Kidney (tissue), 13 donors: ENCODE measurements at regions not wholly inside any gene's neighbourhood (a gene's known extent, or its start where the extent isn't known, plus 50 kb on each side); places are given as distances from the start of the nearest gene placed in this dataset.

Source experiments
- DNase-seq, 5 donors: peaks; one replicate each; pipeline ENCODE4 v3.0.0-alpha.2; 2013 to 2020
- FAIRE-seq: peaks from 2 replicates; lab custom pipeline; 2012; peaks lifted over from hg19 to GRCh38; lab: Jason Lieb, UNC
- H3K27ac ChIP-seq, 2 donors: one replicate each; pipeline ENCODE4 v1.7.0; 2013; ENCODE audit warnings: low read depth in 2 of 2, low read length in 2 of 2, inconsistent platforms in 1 of 2
- H3K27me3 ChIP-seq: one replicate; pipeline ENCODE4 v1.7.1; 2013; ENCODE audit warnings: low read length, inconsistent platforms; ENCODE audit not compliant: control insufficient read depth, insufficient read depth
- H3K36me3 ChIP-seq, 3 donors: one replicate each; pipeline versions ENCODE4 v1.7.0 to v1.7.1; 2013; ENCODE audit warnings: low read length in 3 of 3, control low read depth in 1 of 3, inconsistent platforms in 1 of 3; ENCODE audit not compliant: insufficient read depth in 3 of 3, control insufficient read depth in 2 of 3
- H3K4me1 ChIP-seq, 3 donors: one replicate each; pipeline versions ENCODE4 v1.7.0 to v1.7.1; 2013; ENCODE audit warnings: low read length in 3 of 3, inconsistent platforms in 1 of 3, low read depth in 1 of 3; ENCODE audit not compliant: control insufficient read depth in 2 of 3, insufficient read depth in 2 of 3
- H3K4me3 ChIP-seq, 3 donors: one replicate each; pipeline versions ENCODE4 v1.7.0 to v1.8.1; 2013; ENCODE audit warnings: low read length in 3 of 3, control low read depth in 1 of 3, inconsistent platforms in 1 of 3
- H3K9ac ChIP-seq, 3 donors: one replicate each; pipeline versions ENCODE4 v1.7.0 to v1.7.1; 2013; ENCODE audit warnings: low read length in 3 of 3, control low read depth in 1 of 3, inconsistent platforms in 1 of 3
- H3K9me3 ChIP-seq, 3 donors: one replicate each; pipeline versions ENCODE4 v1.7.0 to v1.7.1; 2013; ENCODE audit warnings: low read length in 3 of 3, control low read depth in 1 of 3, inconsistent platforms in 1 of 3; ENCODE audit not compliant: control insufficient read depth in 2 of 3, insufficient read depth in 1 of 3
- CTCF ChIP-seq: IDR thresholded peaks from 3 replicates; pipeline ENCODE4 v1.5.1; 2012; ENCODE audit warnings: mild to moderate bottlenecking, moderate library complexity, borderline replicate concordance; ENCODE audit not compliant: insufficient read depth; ENCODE audit errors: extremely low read depth
- intact Hi-C: fragments of 100-400 bp; cut with DNase I; formaldehyde crosslinking; loops from one replicate; pipeline ENCODE4 v1.11.1; 2022
- donor health status: control.
- donor health status: control.
- donor health status: control.
- donor health status: control.
- donor health status: control.
- donor health status: DM: yes; HTN: yes; CAD: no.
- donor health status: Normal renal cell carcinoma (clear cell type).

- no peaks in the 10 kb centered on the region for H3K27me3 ChIP-seq
- no peak for DNase-seq
- intact Hi-C loops: no loop called here
- H3K4me1 ChIP-seq: peaks cover 0 to 4% (median 4%) of the 10 kb centered on the region in 3 donors
- H3K9ac ChIP-seq: no peak overlapping the region
- H3K27ac ChIP-seq: no peak overlapping the region
- no peaks in the 10 kb centered on the region for H3K9me3 ChIP-seq
- no peak for FAIRE-seq
- H3K4me3 ChIP-seq: no peak overlapping the region
- TF ChIP-seq CTCF: no peak
- no peaks in the 10 kb centered on the region for H3K36me3 ChIP-seq
Observed at GRCh38 chr3:72401005-72401545, 447.2 kb downstream of the SHQ1 start.

- Histone ChIP-seq H3K36me3 (no peaks in the 10 kb centered on the region), H3K9me3 (no peaks in the 10 kb centered on the region)
Observed at GRCh38 chr3:72398781-72399180, 449.5 kb downstream of the SHQ1 start.

GRCh38 chr3:72397586-72397985 lies 450.7 kb downstream of the SHQ1 start:
- Histone ChIP-seq H3K27me3 (no peaks in the 10 kb centered on the region), H3K4me1 (peaks cover 0 to 4% (median 0%) of the 10 kb centered on the region in 3 donors), H3K4me3 (no peak overlapping the region), H3K9ac (no peak overlapping the region), H3K27ac (no peak overlapping the region), H3K9me3 (no peaks in the 10 kb centered on the region), H3K36me3 (no peaks in the 10 kb centered on the region)
- DNase-seq (no peak), FAIRE-seq (no peak)
- intact Hi-C loops: no loop called here
- no peak for TF ChIP-seq CTCF

More at GRCh38 chr3:72398781-72399180, 449.5 kb downstream of the SHQ1 start:
- no peak overlapping the region for H3K9ac ChIP-seq
- H3K27ac ChIP-seq: no peak overlapping the region
- no peak overlapping the region for H3K4me3 ChIP-seq
- FAIRE-seq (no peak), DNase-seq (no peak)
- intact Hi-C loops: no loop called here
- H3K27me3 ChIP-seq: no peaks in the 10 kb centered on the region
- H3K4me1 ChIP-seq: peaks cover 0 to 4% (median 0%) of the 10 kb centered on the region in 3 donors
- TF ChIP-seq CTCF: no peak

- Histone ChIP-seq H3K4me1 (peaks cover 0 to 4% (median 2%) of the 10 kb centered on the region in 3 donors), H3K9ac (no peak overlapping the region), H3K36me3 (no peaks in the 10 kb centered on the region), H3K27ac (no peak overlapping the region), H3K27me3 (no peaks in the 10 kb centered on the region), H3K9me3 (no peaks in the 10 kb centered on the region), H3K4me3 (no peak overlapping the region)
- FAIRE-seq: no peak
- TF ChIP-seq CTCF: no peak
- intact Hi-C loops: no loop called here
- no peak for DNase-seq
Observed at GRCh38 chr3:72396899-72397298, 451.3 kb downstream of the SHQ1 start.
